Calu3 (cell line): ENCODE measurements at regions not wholly inside any gene's neighbourhood (a gene's known extent, or its start where the extent isn't known, plus 50 kb on each side); places are given as distances from the start of the nearest gene placed in this dataset.

Experiments
- BruUV-seq: library from RNA; stranded (reverse); fragments of 400-500 nt; replicated peaks from 2 replicates; lab custom pipeline; 2021; lab: Mats Ljungman, UMichigan
- CTCF ChIA-PET: fragments of 300-600 bp; sonication (Branson Sonifier 250); formaldehyde crosslinking; loops from one replicate; lab custom pipeline; 2022; ENCODE audit warnings: antibody characterized with exemption; lab: Charles Lee
- DNase-seq: peaks from one replicate; pipeline ENCODE4 v3.0.0; 2022
- H3K27ac Mint-ChIP-seq: one replicate; pipeline ENCODE4 v1.8.0; 2022; ENCODE audit warnings: mixed read lengths; ENCODE audit not compliant: unreplicated experiment
- H3K27me3 Mint-ChIP-seq: one replicate; pipeline ENCODE4 v1.8.0; 2022; ENCODE audit warnings: mixed read lengths; ENCODE audit not compliant: unreplicated experiment
- H3K36me3 Mint-ChIP-seq: one replicate; pipeline ENCODE4 v1.8.0; 2022; ENCODE audit warnings: mild to moderate bottlenecking, moderate library complexity, mixed read lengths; ENCODE audit not compliant: insufficient read depth, unreplicated experiment
- H3K4me1 Mint-ChIP-seq: one replicate; pipeline ENCODE4 v1.8.0; 2022; ENCODE audit warnings: mild to moderate bottlenecking, low read depth, mixed read lengths; ENCODE audit not compliant: unreplicated experiment
- H3K4me3 Mint-ChIP-seq: one replicate; pipeline ENCODE4 v1.8.0; 2022; ENCODE audit warnings: mild to moderate bottlenecking, low read depth, moderate library complexity, mixed read lengths; ENCODE audit not compliant: unreplicated experiment
- H3K9me3 Mint-ChIP-seq: one replicate; pipeline ENCODE4 v1.8.0; 2022; ENCODE audit warnings: low read depth, mixed read lengths; ENCODE audit not compliant: unreplicated experiment
- CTCF ChIP-seq: fragments of 200-600 bp; IDR thresholded peaks from one replicate; pipeline ENCODE4 v1.8.0; 2022; ENCODE audit warnings: antibody characterized with exemption; ENCODE audit not compliant: unreplicated experiment
- intact Hi-C: fragments of 100-400 bp; cut with micrococcal nuclease; formaldehyde crosslinking; loops from one replicate; pipeline ENCODE4 v1.10.0; 2022; ENCODE audit not compliant: unreplicated experiment

GRCh38 chr20:57819691-57820380 is 110.0 kb upstream of the PMEPA1 start:
- H3K27me3 Mint-ChIP-seq, result no peaks in the 10 kb centered on the region
- CTCF ChIA-PET, result no interaction called here
- no peak for TF ChIP-seq CTCF

GRCh38 chr20:57819291-57819690 is 109.5 kb upstream of the PMEPA1 start:
- BruUV-seq, result no TSS peak
- Mint-ChIP-seq H3K9me3 (no peaks in the 10 kb centered on the region), H3K4me3 (no peak overlapping the region), H3K4me1 (no peaks in the 10 kb centered on the region), H3K27ac (no peak overlapping the region), H3K27me3 (no peaks in the 10 kb centered on the region), H3K36me3 (no peaks in the 10 kb centered on the region)
- CTCF ChIA-PET, result no interaction called here
- TF ChIP-seq CTCF, result no peak
- intact Hi-C loops, result loop anchor here (10.0 kb wide), 1 partner anchor 266 kb away; no protein-coding TSS in a partner anchor
- no peak for DNase-seq

More at GRCh38 chr20:57819691-57820380, 110.0 kb upstream of the PMEPA1 start:
- Mint-ChIP-seq H3K36me3 (no peaks in the 10 kb centered on the region), H3K4me1 (no peaks in the 10 kb centered on the region), H3K27ac (no peak overlapping the region), H3K4me3 (no peak overlapping the region), H3K9me3 (no peaks in the 10 kb centered on the region)
- no peak for DNase-seq
- BruUV-seq, result no TSS peak
- intact Hi-C loops, result loop anchor here (10.0 kb wide), 1 partner anchor 265 kb away; no protein-coding TSS in a partner anchor

GRCh38 chr20:57818418-57819181 is 108.8 kb upstream of the PMEPA1 start:
- no peak overlapping the region for H3K27ac Mint-ChIP-seq
- BruUV-seq, result no TSS peak
- no peak for DNase-seq
- no peaks in the 10 kb centered on the region for H3K9me3 Mint-ChIP-seq
- H3K4me3 Mint-ChIP-seq, result no peak overlapping the region
- intact Hi-C loops, result loop anchor here (10.0 kb wide), 1 partner anchor 266 kb away; no protein-coding TSS in a partner anchor
- no peaks in the 10 kb centered on the region for H3K4me1 Mint-ChIP-seq
- H3K36me3 Mint-ChIP-seq, result no peaks in the 10 kb centered on the region
- TF ChIP-seq CTCF, result no peak
- no peaks in the 10 kb centered on the region for H3K27me3 Mint-ChIP-seq
- CTCF ChIA-PET, result no interaction called here

GRCh38 chr20:57815405-57815804 is 105.6 kb upstream of the PMEPA1 start:
- CTCF ChIA-PET, result no interaction called here
- no peak overlapping the region for H3K4me3 Mint-ChIP-seq
- intact Hi-C loops, result loop anchor here (10.0 kb wide), 1 partner anchor 269 kb away; no protein-coding TSS in a partner anchor
- no peaks in the 10 kb centered on the region for H3K27me3 Mint-ChIP-seq
- H3K4me1 Mint-ChIP-seq, result peaks cover 17% of the 10 kb centered on the region
- no peak overlapping the region for H3K27ac Mint-ChIP-seq
- no peaks in the 10 kb centered on the region for H3K9me3 Mint-ChIP-seq
- no peak for TF ChIP-seq CTCF
- BruUV-seq, result no TSS peak
- H3K36me3 Mint-ChIP-seq, result no peaks in the 10 kb centered on the region
- DNase-seq, result no peak
